ENCODE measurements at regions not wholly inside any gene's neighbourhood (a gene's known extent, or its start where the extent isn't known, plus 50 kb on each side); places are given as distances from the start of the nearest gene placed in this dataset.

DNA sequence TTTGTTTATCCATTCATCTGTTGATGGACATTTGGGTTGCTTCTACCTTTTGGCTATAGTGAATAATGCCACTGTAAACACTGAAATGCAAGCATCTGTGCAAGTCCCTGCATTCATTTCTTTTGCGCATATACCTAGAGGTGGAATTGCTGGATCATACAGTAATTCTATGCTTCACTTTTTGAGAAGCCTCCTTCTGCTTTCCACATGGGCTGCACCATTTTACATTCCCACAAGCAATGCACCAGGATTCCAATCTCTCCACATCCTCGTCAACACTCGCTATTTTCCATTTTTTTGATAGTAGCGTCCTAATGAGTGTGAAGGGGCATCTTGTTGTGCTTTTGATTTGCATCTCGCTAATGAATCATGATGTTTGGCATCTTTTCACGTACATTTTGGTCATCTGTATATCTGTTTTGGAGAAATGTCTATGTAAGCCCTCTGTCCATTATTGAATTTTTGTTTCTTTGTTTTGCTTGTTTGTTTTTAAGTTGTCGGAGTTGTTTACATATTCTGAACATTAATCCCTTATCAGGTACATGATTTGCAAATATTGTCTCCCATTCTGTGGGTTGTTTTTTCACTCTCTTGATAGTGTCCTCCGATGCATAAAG is 335.4 kb downstream of the RRAGC start:
- H3F3A ChIP-seq (replicated peaks; ENCODE audit: low read depth), result no peaks in the 10 kb centered on the region
- H3K27ac ChIP-seq (ENCODE audit: low read depth), result no peak overlapping the region
- Mint-ChIP-seq H3K4me1 (peaks cover 6% of the 10 kb centered on the region; the same call in 2 of the 3 replicates), H3K27me3 (ENCODE audit: insufficient read depth, low read depth, poor library complexity) (peaks cover 1% of the 10 kb centered on the region), H3K4me3 (no peak overlapping the region), H3K9me3 (no peaks in the 10 kb centered on the region), H3K27ac (no peak overlapping the region), H3K36me3 (ENCODE audit: low read depth) (no peaks in the 10 kb centered on the region)
- no peak overlapping the region for H3K4me2 ChIP-seq
- TF ChIP-seq, protein P1, sequence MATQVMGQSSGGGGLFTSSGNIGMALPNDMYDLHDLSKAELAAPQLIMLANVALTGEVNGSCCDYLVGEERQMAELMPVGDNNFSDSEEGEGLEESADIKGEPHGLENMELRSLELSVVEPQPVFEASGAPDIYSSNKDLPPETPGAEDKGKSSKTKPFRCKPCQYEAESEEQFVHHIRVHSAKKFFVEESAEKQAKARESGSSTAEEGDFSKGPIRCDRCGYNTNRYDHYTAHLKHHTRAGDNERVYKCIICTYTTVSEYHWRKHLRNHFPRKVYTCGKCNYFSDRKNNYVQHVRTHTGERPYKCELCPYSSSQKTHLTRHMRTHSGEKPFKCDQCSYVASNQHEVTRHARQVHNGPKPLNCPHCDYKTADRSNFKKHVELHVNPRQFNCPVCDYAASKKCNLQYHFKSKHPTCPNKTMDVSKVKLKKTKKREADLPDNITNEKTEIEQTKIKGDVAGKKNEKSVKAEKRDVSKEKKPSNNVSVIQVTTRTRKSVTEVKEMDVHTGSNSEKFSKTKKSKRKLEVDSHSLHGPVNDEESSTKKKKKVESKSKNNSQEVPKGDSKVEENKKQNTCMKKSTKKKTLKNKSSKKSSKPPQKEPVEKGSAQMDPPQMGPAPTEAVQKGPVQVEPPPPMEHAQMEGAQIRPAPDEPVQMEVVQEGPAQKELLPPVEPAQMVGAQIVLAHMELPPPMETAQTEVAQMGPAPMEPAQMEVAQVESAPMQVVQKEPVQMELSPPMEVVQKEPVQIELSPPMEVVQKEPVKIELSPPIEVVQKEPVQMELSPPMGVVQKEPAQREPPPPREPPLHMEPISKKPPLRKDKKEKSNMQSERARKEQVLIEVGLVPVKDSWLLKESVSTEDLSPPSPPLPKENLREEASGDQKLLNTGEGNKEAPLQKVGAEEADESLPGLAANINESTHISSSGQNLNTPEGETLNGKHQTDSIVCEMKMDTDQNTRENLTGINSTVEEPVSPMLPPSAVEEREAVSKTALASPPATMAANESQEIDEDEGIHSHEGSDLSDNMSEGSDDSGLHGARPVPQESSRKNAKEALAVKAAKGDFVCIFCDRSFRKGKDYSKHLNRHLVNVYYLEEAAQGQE (IDR thresholded peaks at IDR 0.05; ENCODE audit: unreplicated experiment), result no peak
- TF ChIP-seq POLR2AphosphoS5 (IDR thresholded peaks at IDR 0.05; ENCODE audit: low read depth) (no peak), EZH2phosphoT487 (IDR thresholded peaks at IDR 0.05; ENCODE audit: unreplicated experiment) (no peak), STAT1 (IDR thresholded peaks at IDR 0.05; ENCODE audit: unreplicated experiment) (no peak), CREB1 (CRISPR knock-in tag; IDR thresholded peaks at IDR 0.05; ENCODE audit: low read depth) (no peak), EZH2 (IDR thresholded peaks at IDR 0.05; ENCODE audit: low read depth, unreplicated experiment) (no peak), ZNF114 (CRISPR knock-in tag; IDR thresholded peaks at IDR 0.05) (no peak), JUNB (IDR thresholded peaks at IDR 0.05; ENCODE audit: unreplicated experiment) (no peak), ZNF331 (CRISPR knock-in tag; IDR thresholded peaks at IDR 0.05; ENCODE audit: low read depth) (no peak), NANOG (IDR thresholded peaks at IDR 0.05; ENCODE audit: borderline replicate concordance) (no peak)
- TF ChIP-seq, protein P2, sequence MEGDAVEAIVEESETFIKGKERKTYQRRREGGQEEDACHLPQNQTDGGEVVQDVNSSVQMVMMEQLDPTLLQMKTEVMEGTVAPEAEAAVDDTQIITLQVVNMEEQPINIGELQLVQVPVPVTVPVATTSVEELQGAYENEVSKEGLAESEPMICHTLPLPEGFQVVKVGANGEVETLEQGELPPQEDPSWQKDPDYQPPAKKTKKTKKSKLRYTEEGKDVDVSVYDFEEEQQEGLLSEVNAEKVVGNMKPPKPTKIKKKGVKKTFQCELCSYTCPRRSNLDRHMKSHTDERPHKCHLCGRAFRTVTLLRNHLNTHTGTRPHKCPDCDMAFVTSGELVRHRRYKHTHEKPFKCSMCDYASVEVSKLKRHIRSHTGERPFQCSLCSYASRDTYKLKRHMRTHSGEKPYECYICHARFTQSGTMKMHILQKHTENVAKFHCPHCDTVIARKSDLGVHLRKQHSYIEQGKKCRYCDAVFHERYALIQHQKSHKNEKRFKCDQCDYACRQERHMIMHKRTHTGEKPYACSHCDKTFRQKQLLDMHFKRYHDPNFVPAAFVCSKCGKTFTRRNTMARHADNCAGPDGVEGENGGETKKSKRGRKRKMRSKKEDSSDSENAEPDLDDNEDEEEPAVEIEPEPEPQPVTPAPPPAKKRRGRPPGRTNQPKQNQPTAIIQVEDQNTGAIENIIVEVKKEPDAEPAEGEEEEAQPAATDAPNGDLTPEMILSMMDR (conservative IDR thresholded peaks at IDR 0.05; ENCODE audit: low read depth in 2 of 2), result no peak
- TF ChIP-seq, protein P3, sequence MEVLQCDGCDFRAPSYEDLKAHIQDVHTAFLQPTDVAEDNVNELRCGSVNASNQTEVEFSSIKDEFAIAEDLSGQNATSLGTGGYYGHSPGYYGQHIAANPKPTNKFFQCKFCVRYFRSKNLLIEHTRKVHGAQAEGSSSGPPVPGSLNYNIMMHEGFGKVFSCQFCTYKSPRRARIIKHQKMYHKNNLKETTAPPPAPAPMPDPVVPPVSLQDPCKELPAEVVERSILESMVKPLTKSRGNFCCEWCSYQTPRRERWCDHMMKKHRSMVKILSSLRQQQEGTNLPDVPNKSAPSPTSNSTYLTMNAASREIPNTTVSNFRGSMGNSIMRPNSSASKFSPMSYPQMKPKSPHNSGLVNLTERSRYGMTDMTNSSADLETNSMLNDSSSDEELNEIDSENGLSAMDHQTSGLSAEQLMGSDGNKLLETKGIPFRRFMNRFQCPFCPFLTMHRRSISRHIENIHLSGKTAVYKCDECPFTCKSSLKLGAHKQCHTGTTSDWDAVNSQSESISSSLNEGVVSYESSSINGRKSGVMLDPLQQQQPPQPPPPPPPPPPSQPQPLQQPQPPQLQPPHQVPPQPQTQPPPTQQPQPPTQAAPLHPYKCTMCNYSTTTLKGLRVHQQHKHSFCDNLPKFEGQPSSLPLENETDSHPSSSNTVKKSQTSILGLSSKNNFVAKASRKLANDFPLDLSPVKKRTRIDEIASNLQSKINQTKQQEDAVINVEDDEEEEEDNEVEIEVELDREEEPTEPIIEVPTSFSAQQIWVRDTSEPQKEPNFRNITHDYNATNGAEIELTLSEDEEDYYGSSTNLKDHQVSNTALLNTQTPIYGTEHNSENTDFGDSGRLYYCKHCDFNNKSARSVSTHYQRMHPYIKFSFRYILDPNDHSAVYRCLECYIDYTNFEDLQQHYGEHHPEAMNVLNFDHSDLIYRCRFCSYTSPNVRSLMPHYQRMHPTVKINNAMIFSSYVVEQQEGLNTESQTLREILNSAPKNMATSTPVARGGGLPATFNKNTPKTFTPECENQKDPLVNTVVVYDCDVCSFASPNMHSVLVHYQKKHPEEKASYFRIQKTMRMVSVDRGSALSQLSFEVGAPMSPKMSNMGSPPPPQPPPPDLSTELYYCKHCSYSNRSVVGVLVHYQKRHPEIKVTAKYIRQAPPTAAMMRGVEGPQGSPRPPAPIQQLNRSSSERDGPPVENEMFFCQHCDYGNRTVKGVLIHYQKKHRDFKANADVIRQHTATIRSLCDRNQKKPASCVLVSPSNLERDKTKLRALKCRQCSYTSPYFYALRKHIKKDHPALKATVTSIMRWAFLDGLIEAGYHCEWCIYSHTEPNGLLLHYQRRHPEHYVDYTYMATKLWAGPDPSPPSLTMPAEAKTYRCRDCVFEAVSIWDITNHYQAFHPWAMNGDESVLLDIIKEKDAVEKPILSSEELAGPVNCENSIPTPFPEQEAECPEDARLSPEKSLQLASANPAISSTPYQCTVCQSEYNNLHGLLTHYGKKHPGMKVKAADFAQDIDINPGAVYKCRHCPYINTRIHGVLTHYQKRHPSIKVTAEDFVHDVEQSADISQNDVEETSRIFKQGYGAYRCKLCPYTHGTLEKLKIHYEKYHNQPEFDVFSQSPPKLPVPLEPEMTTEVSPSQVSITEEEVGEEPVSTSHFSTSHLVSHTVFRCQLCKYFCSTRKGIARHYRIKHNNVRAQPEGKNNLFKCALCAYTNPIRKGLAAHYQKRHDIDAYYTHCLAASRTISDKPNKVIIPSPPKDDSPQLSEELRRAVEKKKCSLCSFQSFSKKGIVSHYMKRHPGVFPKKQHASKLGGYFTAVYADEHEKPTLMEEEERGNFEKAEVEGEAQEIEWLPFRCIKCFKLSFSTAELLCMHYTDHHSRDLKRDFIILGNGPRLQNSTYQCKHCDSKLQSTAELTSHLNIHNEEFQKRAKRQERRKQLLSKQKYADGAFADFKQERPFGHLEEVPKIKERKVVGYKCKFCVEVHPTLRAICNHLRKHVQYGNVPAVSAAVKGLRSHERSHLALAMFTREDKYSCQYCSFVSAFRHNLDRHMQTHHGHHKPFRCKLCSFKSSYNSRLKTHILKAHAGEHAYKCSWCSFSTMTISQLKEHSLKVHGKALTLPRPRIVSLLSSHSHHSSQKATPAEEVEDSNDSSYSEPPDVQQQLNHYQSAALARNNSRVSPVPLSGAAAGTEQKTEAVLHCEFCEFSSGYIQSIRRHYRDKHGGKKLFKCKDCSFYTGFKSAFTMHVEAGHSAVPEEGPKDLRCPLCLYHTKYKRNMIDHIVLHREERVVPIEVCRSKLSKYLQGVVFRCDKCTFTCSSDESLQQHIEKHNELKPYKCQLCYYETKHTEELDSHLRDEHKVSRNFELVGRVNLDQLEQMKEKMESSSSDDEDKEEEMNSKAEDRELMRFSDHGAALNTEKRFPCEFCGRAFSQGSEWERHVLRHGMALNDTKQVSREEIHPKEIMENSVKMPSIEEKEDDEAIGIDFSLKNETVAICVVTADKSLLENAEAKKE (CRISPR knock-in tag; IDR thresholded peaks at IDR 0.05), result no peak
- TF ChIP-seq, protein P4, sequence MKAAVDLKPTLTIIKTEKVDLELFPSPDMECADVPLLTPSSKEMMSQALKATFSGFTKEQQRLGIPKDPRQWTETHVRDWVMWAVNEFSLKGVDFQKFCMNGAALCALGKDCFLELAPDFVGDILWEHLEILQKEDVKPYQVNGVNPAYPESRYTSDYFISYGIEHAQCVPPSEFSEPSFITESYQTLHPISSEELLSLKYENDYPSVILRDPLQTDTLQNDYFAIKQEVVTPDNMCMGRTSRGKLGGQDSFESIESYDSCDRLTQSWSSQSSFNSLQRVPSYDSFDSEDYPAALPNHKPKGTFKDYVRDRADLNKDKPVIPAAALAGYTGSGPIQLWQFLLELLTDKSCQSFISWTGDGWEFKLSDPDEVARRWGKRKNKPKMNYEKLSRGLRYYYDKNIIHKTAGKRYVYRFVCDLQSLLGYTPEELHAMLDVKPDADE (IDR thresholded peaks at IDR 0.05), result no peak
- no peaks in the 10 kb centered on the region for H4K20me1 ChIP-seq (replicated peaks; ENCODE audit: insufficient read depth)
- DNase-seq (ENCODE audit: low spot score), result no peak
- H3K4me1 ChIP-seq (ENCODE audit: insufficient read depth), result no peaks in the 10 kb centered on the region
- ATAC-seq, result no peak
- H3K79me2 ChIP-seq (replicated peaks; ENCODE audit: insufficient read depth), result no peaks in the 10 kb centered on the region
- H3K9me2 ChIP-seq (ENCODE audit: insufficient read depth), result no peaks in the 10 kb centered on the region
- H3K27me3 ChIP-seq (ENCODE audit: insufficient read depth), result no peaks in the 10 kb centered on the region
- no peak overlapping the region for H3K4me3 ChIP-seq
- H3K36me3 ChIP-seq (ENCODE audit: insufficient read depth), result no peaks in the 10 kb centered on the region
- no peak overlapping the region for H2AFZ ChIP-seq

Measured in GM23338 (cell line).